Hepatocyte (in vitro differentiated cells): ENCODE measurements at regions not wholly inside any gene's neighbourhood (a gene's known extent, or its start where the extent isn't known, plus 50 kb on each side); places are given as distances from the start of the nearest gene placed in this dataset.

Source experiments
- CTCF ChIP-seq: fragments of 200-600 bp; sonication (generic); IDR thresholded peaks from 2 replicates; pipeline ENCODE4 v1.5.1; 2016; ENCODE audit warnings: antibody characterized with exemption, mild to moderate bottlenecking; ENCODE audit not compliant: poor library complexity
- EZH2phosphoT487 ChIP-seq: fragments of 200-600 bp; sonication (generic); IDR thresholded peaks from one replicate; pipeline ENCODE4 v1.6.1; 2018; ENCODE audit warnings: antibody characterized with exemption, mild to moderate bottlenecking, low read depth, moderate library complexity; ENCODE audit not compliant: unreplicated experiment, severe bottlenecking

GRCh38 chr14:29458547-29458946 lies 469.1 kb downstream of the PRKD1 start:
- no peak for TF ChIP-seq CTCF
- no peak for TF ChIP-seq EZH2phosphoT487
